Neural progenitor cell (in vitro differentiated cells): ENCODE measurements at regions not wholly inside any gene's neighbourhood (a gene's known extent, or its start where the extent isn't known, plus 50 kb on each side); places are given as distances from the start of the nearest gene placed in this dataset.

Experiments
- DNase-seq: peaks from one replicate; pipeline ENCODE4 v3.0.0-alpha.2; 2016; ENCODE audit warnings: low spot score
- H2AFZ ChIP-seq: fragments of 200-600 bp; sonication (generic); replicated peaks from 2 replicates; pipeline ENCODE4 v1.6.1; 2016; ENCODE audit warnings: antibody characterized with exemption
- H3F3A ChIP-seq: fragments of 200-600 bp; sonication (generic); 2 replicates; pipeline ENCODE4 v1.6.1; 2016; ENCODE audit warnings: antibody characterized with exemption, low read depth
- H3K27ac ChIP-seq: fragments of 200-600 bp; sonication (generic); 2 replicates; pipeline ENCODE4 v1.5.1; 2016; ENCODE audit warnings: mild to moderate bottlenecking
- H3K27me3 ChIP-seq: fragments of 200-600 bp; sonication (generic); 2 replicates; pipeline ENCODE4 v1.6.1; 2016; ENCODE audit warnings: mild to moderate bottlenecking, moderate library complexity
- H3K36me3 ChIP-seq: fragments of 200-600 bp; sonication (generic); 2 replicates; pipeline ENCODE4 v1.5.1; 2016
- H3K4me1 ChIP-seq: fragments of 200-600 bp; sonication (generic); 2 replicates; pipeline ENCODE4 v1.6.1; 2016; ENCODE audit warnings: mixed run types
- H3K4me2 ChIP-seq: fragments of 200-600 bp; sonication (generic); 2 replicates; pipeline ENCODE4 v1.6.1; 2016
- H3K4me3 ChIP-seq: fragments of 200-600 bp; sonication (generic); 2 replicates; pipeline ENCODE4 v1.5.1; 2016
- H3K79me2 ChIP-seq: fragments of 200-600 bp; sonication (generic); 2 replicates; pipeline ENCODE4 v1.6.1; 2016; ENCODE audit warnings: low read depth
- H3K9ac ChIP-seq: fragments of 200-600 bp; sonication (generic); 2 replicates; pipeline ENCODE4 v1.6.1; 2016
- H3K9me3 ChIP-seq: fragments of 200-600 bp; sonication (generic); 2 replicates; pipeline ENCODE4 v1.5.1; 2016; ENCODE audit warnings: low read depth
- H4K20me1 ChIP-seq: fragments of 200-600 bp; sonication (generic); 2 replicates; pipeline ENCODE4 v1.6.1; 2016; ENCODE audit warnings: low read depth
- H3K27ac Mint-ChIP-seq: 3 replicates; pipeline ENCODE4 v1.8.0; 2021; ENCODE audit warnings: mixed read lengths
- H3K27me3 Mint-ChIP-seq: 2 replicates; pipeline ENCODE4 v1.8.0; 2022; ENCODE audit warnings: low read depth, mild to moderate bottlenecking, inconsistent platforms, moderate library complexity, mixed read lengths; ENCODE audit not compliant: insufficient read depth
- H3K36me3 Mint-ChIP-seq: 3 replicates; pipeline ENCODE4 v1.8.0; 2021; ENCODE audit warnings: mixed read lengths
- H3K4me1 Mint-ChIP-seq: 3 replicates; pipeline ENCODE4 v1.8.0; 2021; ENCODE audit warnings: mixed read lengths
- H3K4me3 Mint-ChIP-seq: 3 replicates; pipeline ENCODE4 v1.8.0; 2021; ENCODE audit warnings: mild to moderate bottlenecking, moderate library complexity, mixed read lengths
- H3K9me3 Mint-ChIP-seq: 3 replicates; pipeline ENCODE4 v1.8.0; 2020; ENCODE audit warnings: mixed read lengths
- EZH2 ChIP-seq: fragments of 200-600 bp; sonication (generic); IDR thresholded peaks from 2 replicates; pipeline ENCODE4 v1.6.1; 2017; ENCODE audit warnings: antibody characterized with exemption, mild to moderate bottlenecking, moderate library complexity
- EZH2phosphoT487 ChIP-seq: fragments of 200-600 bp; sonication (generic); IDR thresholded peaks from 2 replicates; pipeline ENCODE4 v1.6.1; 2017; ENCODE audit warnings: antibody characterized with exemption
- TF ChIP-seq, protein P1 (sequence below): fragments of 200-600 bp; sonication (generic); IDR thresholded peaks from 2 replicates; pipeline ENCODE4 v1.5.1; 2017; ENCODE audit warnings: antibody characterized with exemption, mild to moderate bottlenecking

DNA sequence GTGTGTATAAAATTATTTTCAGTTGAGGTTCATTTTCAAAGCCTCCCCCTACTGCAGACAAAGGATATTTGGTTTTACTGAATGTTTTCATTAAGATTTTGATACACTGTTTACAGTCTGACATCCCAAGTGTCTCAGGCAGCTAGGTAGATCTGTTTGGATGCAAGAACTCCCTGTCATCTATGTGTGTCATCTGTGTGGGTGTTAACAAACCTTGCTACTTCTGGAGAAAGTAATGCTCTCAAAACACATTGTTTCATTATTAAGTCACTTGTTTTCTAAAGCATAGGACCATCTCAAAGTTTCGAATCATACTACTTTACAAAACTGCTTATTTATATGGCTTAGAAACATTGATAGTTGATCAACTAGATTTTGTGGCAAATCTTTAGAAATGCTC lies 114.5 kb upstream of the TMEM170B start:
- Histone ChIP-seq H3K4me3 (no peak overlapping the region), H3K4me1 (peaks cover 16% of the 10 kb centered on the region), H3K4me2 (no peak overlapping the region), H3K27me3 (no peaks in the 10 kb centered on the region), H3K9me3 (no peaks in the 10 kb centered on the region), H2AFZ (no peak overlapping the region), H3K79me2 (no peaks in the 10 kb centered on the region), H3K36me3 (no peaks in the 10 kb centered on the region), H4K20me1 (no peaks in the 10 kb centered on the region), H3K27ac (no peak overlapping the region), H3K9ac (no peak overlapping the region), H3F3A (no peaks in the 10 kb centered on the region)
- Mint-ChIP-seq H3K4me3 (no peak overlapping the region), H3K4me1 (peaks cover 17% of the 10 kb centered on the region), H3K9me3 (peaks cover 1% of the 10 kb centered on the region), H3K27me3 (peaks cover 10% of the 10 kb centered on the region), H3K36me3 (no peaks in the 10 kb centered on the region), H3K27ac (no peak overlapping the region)
- DNase-seq: no peak
- TF ChIP-seq EZH2: no peak
- no peak for TF ChIP-seq EZH2phosphoT487
- TF ChIP-seq, protein P1, sequence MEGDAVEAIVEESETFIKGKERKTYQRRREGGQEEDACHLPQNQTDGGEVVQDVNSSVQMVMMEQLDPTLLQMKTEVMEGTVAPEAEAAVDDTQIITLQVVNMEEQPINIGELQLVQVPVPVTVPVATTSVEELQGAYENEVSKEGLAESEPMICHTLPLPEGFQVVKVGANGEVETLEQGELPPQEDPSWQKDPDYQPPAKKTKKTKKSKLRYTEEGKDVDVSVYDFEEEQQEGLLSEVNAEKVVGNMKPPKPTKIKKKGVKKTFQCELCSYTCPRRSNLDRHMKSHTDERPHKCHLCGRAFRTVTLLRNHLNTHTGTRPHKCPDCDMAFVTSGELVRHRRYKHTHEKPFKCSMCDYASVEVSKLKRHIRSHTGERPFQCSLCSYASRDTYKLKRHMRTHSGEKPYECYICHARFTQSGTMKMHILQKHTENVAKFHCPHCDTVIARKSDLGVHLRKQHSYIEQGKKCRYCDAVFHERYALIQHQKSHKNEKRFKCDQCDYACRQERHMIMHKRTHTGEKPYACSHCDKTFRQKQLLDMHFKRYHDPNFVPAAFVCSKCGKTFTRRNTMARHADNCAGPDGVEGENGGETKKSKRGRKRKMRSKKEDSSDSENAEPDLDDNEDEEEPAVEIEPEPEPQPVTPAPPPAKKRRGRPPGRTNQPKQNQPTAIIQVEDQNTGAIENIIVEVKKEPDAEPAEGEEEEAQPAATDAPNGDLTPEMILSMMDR: no peak

DNA sequence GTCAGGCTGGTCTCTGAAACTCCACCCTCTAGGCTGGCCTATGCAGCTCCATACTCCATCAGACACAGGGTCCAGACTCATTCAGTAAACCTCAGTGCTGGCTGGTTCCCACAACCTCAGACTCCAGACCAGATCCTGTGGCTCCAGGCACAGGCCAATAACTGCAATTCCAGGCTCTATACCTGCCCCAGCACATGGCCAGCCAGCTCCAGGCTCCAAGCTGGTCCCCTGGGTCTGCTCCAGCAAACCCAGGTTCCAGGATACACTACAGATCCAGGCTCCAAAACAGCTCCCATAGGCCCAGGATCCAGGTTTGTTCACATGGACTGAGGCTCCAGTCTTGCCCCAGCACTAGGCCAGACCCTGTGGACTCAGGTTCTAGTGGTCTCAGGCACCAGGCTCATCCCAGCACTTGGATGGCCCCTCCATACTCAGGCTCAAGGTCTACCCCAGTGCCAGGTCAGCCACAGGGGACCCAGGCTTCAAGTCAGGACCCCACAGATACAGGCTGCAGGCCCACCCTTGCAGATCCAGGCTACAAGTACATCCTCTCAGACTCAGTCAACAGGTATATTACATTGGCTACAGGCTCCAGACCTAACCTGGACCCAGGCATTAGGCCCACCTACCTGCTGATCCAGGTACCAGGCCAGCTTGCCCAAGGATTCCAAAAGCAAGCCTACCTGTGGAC lies 117.6 kb upstream of the TMEM170B start:
- Histone ChIP-seq H3K4me2 (no peak overlapping the region), H3K4me1 (no peaks in the 10 kb centered on the region), H4K20me1 (no peaks in the 10 kb centered on the region), H3K27me3 (no peaks in the 10 kb centered on the region), H3K9me3 (no peaks in the 10 kb centered on the region), H3K4me3 (no peak overlapping the region), H3F3A (no peaks in the 10 kb centered on the region), H3K9ac (no peak overlapping the region), H3K36me3 (no peaks in the 10 kb centered on the region), H3K27ac (no peak overlapping the region), H3K79me2 (no peaks in the 10 kb centered on the region), H2AFZ (no peak overlapping the region)
- H3K27me3 Mint-ChIP-seq: peaks cover 2% of the 10 kb centered on the region
- no peak overlapping the region for H3K4me3 Mint-ChIP-seq
- H3K4me1 Mint-ChIP-seq: peaks cover 2% of the 10 kb centered on the region
- no peak overlapping the region for H3K27ac Mint-ChIP-seq
- peaks cover 5% of the 10 kb centered on the region for H3K9me3 Mint-ChIP-seq
- no peak for TF ChIP-seq EZH2
- TF ChIP-seq, protein P1: no peak
- no peak for TF ChIP-seq EZH2phosphoT487
- no peak for DNase-seq
- H3K36me3 Mint-ChIP-seq: no peaks in the 10 kb centered on the region

DNA sequence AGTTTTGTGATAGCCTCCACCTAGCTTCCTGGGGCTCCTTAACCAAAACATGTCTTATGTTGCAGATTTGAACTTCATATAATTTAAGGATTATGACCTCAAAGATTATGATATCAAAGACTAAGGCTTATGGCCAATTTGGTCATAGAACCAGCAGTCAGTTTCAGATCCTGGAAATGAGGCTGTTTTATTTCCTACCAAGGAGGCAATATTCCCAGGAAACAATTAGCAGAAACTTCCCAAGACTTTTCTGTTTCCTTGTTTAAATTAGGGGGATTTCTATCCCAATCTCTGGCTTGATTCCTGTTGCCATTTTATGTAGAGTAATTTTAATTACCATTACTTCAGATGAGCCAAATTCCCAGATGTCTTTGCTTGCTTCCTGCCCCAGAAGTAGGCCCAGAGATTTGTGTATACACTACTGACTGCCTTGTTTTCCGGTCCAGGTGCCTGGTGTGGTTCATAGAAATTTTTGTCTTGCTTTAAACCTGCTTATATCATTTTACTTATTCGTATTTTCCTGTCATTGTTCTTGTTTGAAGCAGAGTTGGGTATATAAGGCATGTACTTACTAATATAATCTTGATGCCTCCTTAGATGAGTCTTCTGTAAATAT lies 119.2 kb upstream of the TMEM170B start:
- no peaks in the 10 kb centered on the region for H3K36me3 Mint-ChIP-seq
- H3K9me3 Mint-ChIP-seq: peaks cover 5% of the 10 kb centered on the region
- TF ChIP-seq, protein P1: no peak
- TF ChIP-seq EZH2 (no peak), EZH2phosphoT487 (no peak)

More for the DNA sequence above, 119.2 kb upstream of the TMEM170B start:
- H3F3A ChIP-seq: no peaks in the 10 kb centered on the region
- no peak for DNase-seq
- H2AFZ ChIP-seq: no peak overlapping the region
- H3K27me3 ChIP-seq: no peaks in the 10 kb centered on the region
- H3K9ac ChIP-seq: no peak overlapping the region
- H3K4me3 Mint-ChIP-seq: no peak overlapping the region
- H3K27ac ChIP-seq: no peak overlapping the region
- no peak overlapping the region for H3K4me2 ChIP-seq
- peaks cover 2% of the 10 kb centered on the region for H3K27me3 Mint-ChIP-seq
- no peaks in the 10 kb centered on the region for H3K36me3 ChIP-seq
- no peaks in the 10 kb centered on the region for H3K79me2 ChIP-seq
- H3K4me3 ChIP-seq: no peak overlapping the region
- no peaks in the 10 kb centered on the region for H4K20me1 ChIP-seq
- no peaks in the 10 kb centered on the region for H3K9me3 ChIP-seq
- H3K4me1 Mint-ChIP-seq: no peaks in the 10 kb centered on the region
- no peak overlapping the region for H3K27ac Mint-ChIP-seq
- no peaks in the 10 kb centered on the region for H3K4me1 ChIP-seq
